Duodenal mucosa (tissue), 2 donors: ENCODE measurements at regions not wholly inside any gene's neighbourhood (a gene's known extent, or its start where the extent isn't known, plus 50 kb on each side); places are given as distances from the start of the nearest gene placed in this dataset.
"Not testable (repeated sequence)": the region's sequence is repeated elsewhere in the genome, so short reads cannot be mapped to it uniquely, and the experiment has no call there.

ENCODE experiments used
- H3K27ac ChIP-seq: one replicate; pipeline ENCODE4 v1.7.0; 2013; ENCODE audit warnings: low read depth, low read length
- H3K27me3 ChIP-seq, 2 donors: one replicate each; pipeline ENCODE4 v1.7.0; 2013; ENCODE audit warnings: low read length in 2 of 2, control low read depth in 1 of 2; ENCODE audit not compliant: insufficient read depth in 2 of 2, control insufficient read depth in 1 of 2
- H3K36me3 ChIP-seq, 2 donors: one replicate each; pipeline ENCODE4 v1.7.0; 2013; ENCODE audit warnings: low read length in 2 of 2, control low read depth in 1 of 2; ENCODE audit not compliant: insufficient read depth in 2 of 2, control insufficient read depth in 1 of 2
- H3K4me1 ChIP-seq, 2 donors: one replicate each; pipeline ENCODE4 v1.7.0; 2013; ENCODE audit warnings: low read length in 2 of 2, control low read depth in 1 of 2; ENCODE audit not compliant: insufficient read depth in 2 of 2, control insufficient read depth in 1 of 2
- H3K4me3 ChIP-seq, 2 donors: one replicate each; pipeline ENCODE4 v1.7.0; 2013; ENCODE audit warnings: low read length in 2 of 2, low read depth in 1 of 2
- H3K9ac ChIP-seq, 2 donors: one replicate each; pipeline ENCODE4 v1.7.0; 2013; ENCODE audit warnings: low read length in 2 of 2, low read depth in 1 of 2
- H3K9me3 ChIP-seq, 2 donors: one replicate each; pipeline ENCODE4 v1.7.0; 2013; ENCODE audit warnings: low read length in 2 of 2, control low read depth in 1 of 2; ENCODE audit not compliant: control insufficient read depth in 1 of 2

GRCh38 chr14:106528717-106529116 lies 1002.3 kb downstream of the TMEM121 start:
- H3K27me3 ChIP-seq: no peaks in the 10 kb centered on the region
- no peak overlapping the region for H3K4me3 ChIP-seq
- no peak overlapping the region for H3K9ac ChIP-seq
- H3K27ac ChIP-seq: no peak overlapping the region
- no peaks in the 10 kb centered on the region for H3K4me1 ChIP-seq
- H3K36me3 ChIP-seq: no peaks in the 10 kb centered on the region
- H3K9me3 ChIP-seq: no peaks in the 10 kb centered on the region

GRCh38 chr14:106530031-106530422 lies 1003.6 kb downstream of the TMEM121 start:
- H3K27me3 ChIP-seq: no peaks in the 10 kb centered on the region
- H3K4me1 ChIP-seq: no peaks in the 10 kb centered on the region
- no peak overlapping the region for H3K9ac ChIP-seq
- H3K4me3 ChIP-seq: no peak overlapping the region
- no peaks in the 10 kb centered on the region for H3K36me3 ChIP-seq
- H3K9me3 ChIP-seq: no peaks in the 10 kb centered on the region
- no peak overlapping the region for H3K27ac ChIP-seq

- H3K36me3 ChIP-seq: no peaks in the 10 kb centered on the region
Observed at GRCh38 chr14:106530423-106531107, 1004.2 kb downstream of the TMEM121 start.

GRCh38 chr14:106537597-106537996 lies 1011.2 kb downstream of the TMEM121 start:
- not testable (repeated sequence) for H3K9ac ChIP-seq, H3K27me3 ChIP-seq

More at GRCh38 chr14:106530423-106531107, 1004.2 kb downstream of the TMEM121 start:
- H3K9me3 ChIP-seq: no peaks in the 10 kb centered on the region
- no peak overlapping the region for H3K27ac ChIP-seq
- no peaks in the 10 kb centered on the region for H3K4me1 ChIP-seq
- no peaks in the 10 kb centered on the region for H3K27me3 ChIP-seq
- H3K4me3 ChIP-seq: no peak overlapping the region
- no peak overlapping the region for H3K9ac ChIP-seq

GRCh38 chr14:106538201-106538600 lies 1011.8 kb downstream of the TMEM121 start:
- H3K9ac ChIP-seq: no peak overlapping the region
- H3K4me3 ChIP-seq: no peak overlapping the region
- H3K9me3 ChIP-seq: no peaks in the 10 kb centered on the region
- H3K27me3 ChIP-seq: no peaks in the 10 kb centered on the region
- H3K4me1 ChIP-seq: no peaks in the 10 kb centered on the region
- no peak overlapping the region for H3K27ac ChIP-seq
- H3K36me3 ChIP-seq: no peaks in the 10 kb centered on the region

More at GRCh38 chr14:106537597-106537996, 1011.2 kb downstream of the TMEM121 start:
- H3K4me3 ChIP-seq, H3K27ac ChIP-seq, H3K9me3 ChIP-seq, H3K36me3 ChIP-seq, H3K4me1 ChIP-seq: not testable (repeated sequence)

- H3K9me3 ChIP-seq: no peaks in the 10 kb centered on the region
- no peak overlapping the region for H3K4me3 ChIP-seq
- peaks cover 0 to 4% of the 10 kb centered on the region in 2 donors for H3K27me3 ChIP-seq
- H3K4me1 ChIP-seq: no peaks in the 10 kb centered on the region
- H3K9ac ChIP-seq: no peak overlapping the region
- no peaks in the 10 kb centered on the region for H3K36me3 ChIP-seq
- no peak overlapping the region for H3K27ac ChIP-seq
Observed at GRCh38 chr14:106547735-106548434, 1021.5 kb downstream of the TMEM121 start.

- Histone ChIP-seq H3K9me3 (no peaks in the 10 kb centered on the region), H3K4me3 (no peak overlapping the region), H3K27ac (no peak overlapping the region), H3K9ac (no peak overlapping the region), H3K27me3 (peaks cover 0 to 4% of the 10 kb centered on the region in 2 donors), H3K4me1 (no peaks in the 10 kb centered on the region), H3K36me3 (no peaks in the 10 kb centered on the region)
Observed at GRCh38 chr14:106549064-106549463, 1022.7 kb downstream of the TMEM121 start.

GRCh38 chr14:106551265-106551664 lies 1024.9 kb downstream of the TMEM121 start:
- Histone ChIP-seq H3K4me1 (no peaks in the 10 kb centered on the region), H3K4me3 (no peak overlapping the region), H3K9me3 (no peaks in the 10 kb centered on the region), H3K36me3 (no peaks in the 10 kb centered on the region), H3K9ac (no peak overlapping the region), H3K27me3 (peaks cover 0 to 4% of the 10 kb centered on the region in 2 donors), H3K27ac (no peak overlapping the region)

- not testable (repeated sequence) for H3K4me3 ChIP-seq, H3K27ac ChIP-seq, H3K36me3 ChIP-seq, H3K27me3 ChIP-seq, H3K9ac ChIP-seq, H3K9me3 ChIP-seq, H3K4me1 ChIP-seq
Observed at GRCh38 chr14:106556211-106556610, 1029.8 kb downstream of the TMEM121 start.

- H3K4me1 ChIP-seq: no peaks in the 10 kb centered on the region
- no peaks in the 10 kb centered on the region for H3K36me3 ChIP-seq
- H3K9me3 ChIP-seq: no peaks in the 10 kb centered on the region
- H3K27me3 ChIP-seq: no peaks in the 10 kb centered on the region
- H3K27ac ChIP-seq: no peak overlapping the region
- H3K9ac ChIP-seq: no peak overlapping the region
- no peak overlapping the region for H3K4me3 ChIP-seq
Observed at GRCh38 chr14:106556665-106557289, 1030.4 kb downstream of the TMEM121 start.
